GM13976 (cell line): ENCODE measurements at regions not wholly inside any gene's neighbourhood (a gene's known extent, or its start where the extent isn't known, plus 50 kb on each side); places are given as distances from the start of the nearest gene placed in this dataset.
"Not testable (repeated sequence)": the region's sequence is repeated elsewhere in the genome, so short reads cannot be mapped to it uniquely, and the experiment has no call there.

ENCODE experiments used
- DNase-seq: peaks from one replicate; pipeline ENCODE4 v3.0.0; 2012; ENCODE audit warnings: low spot score
- CTCF ChIP-seq: IDR thresholded peaks from 2 replicates; pipeline ENCODE4 v1.5.1; 2012; ENCODE audit warnings: borderline replicate concordance, mild to moderate bottlenecking; ENCODE audit not compliant: insufficient read depth; ENCODE audit errors: extremely low read depth, missing control alignments, control extremely low read depth
- in situ Hi-C: fragments of 300-500 bp; cut with MboI; formaldehyde crosslinking; loops from one replicate; pipeline ENCODE4 v1.12.0; 2022; ENCODE audit warnings: low sequenced_read_pairs, mixed read lengths, inconsistent platforms; ENCODE audit not compliant: unreplicated experiment

GRCh38 chr10:37552881-37553280 is 304.5 kb downstream of the ZNF248 start:
- no peak for TF ChIP-seq CTCF
- no peak for DNase-seq
- in situ Hi-C loops: no loop called here

GRCh38 chr10:37549054-37549453 is 308.4 kb downstream of the ZNF248 start:
- in situ Hi-C loops: no loop called here
- TF ChIP-seq CTCF: no peak
- DNase-seq: no peak

GRCh38 chr10:37535459-37536246 is 321.8 kb downstream of the ZNF248 start:
- in situ Hi-C loops: no loop called here
- no peak for TF ChIP-seq CTCF
- DNase-seq: no peak

- in situ Hi-C loops: no loop called here
- DNase-seq: no peak
- no peak for TF ChIP-seq CTCF
Observed at GRCh38 chr10:37534166-37534565, 323.2 kb downstream of the ZNF248 start.

GRCh38 chr10:37525410-37525809 is 332.0 kb downstream of the ZNF248 start:
- DNase-seq, in situ Hi-C loops: not testable (repeated sequence)

- no peak for DNase-seq
- no peak for TF ChIP-seq CTCF
- in situ Hi-C loops: no loop called here
Observed at GRCh38 chr10:37520488-37520887, 336.9 kb downstream of the ZNF248 start.

- in situ Hi-C loops, DNase-seq: not testable (repeated sequence)
Observed at GRCh38 chr10:37510520-37510919, 346.9 kb downstream of the ZNF248 start.

- no peak for TF ChIP-seq CTCF
- in situ Hi-C loops: no loop called here
Observed at GRCh38 chr10:37496061-37496460, 361.3 kb downstream of the ZNF248 start.

More at GRCh38 chr10:37496061-37496460, 361.3 kb downstream of the ZNF248 start:
- no peak for DNase-seq
